ENCODE measurements at regions not wholly inside any gene's neighbourhood (a gene's known extent, or its start where the extent isn't known, plus 50 kb on each side); places are given as distances from the start of the nearest gene placed in this dataset.

DNA sequence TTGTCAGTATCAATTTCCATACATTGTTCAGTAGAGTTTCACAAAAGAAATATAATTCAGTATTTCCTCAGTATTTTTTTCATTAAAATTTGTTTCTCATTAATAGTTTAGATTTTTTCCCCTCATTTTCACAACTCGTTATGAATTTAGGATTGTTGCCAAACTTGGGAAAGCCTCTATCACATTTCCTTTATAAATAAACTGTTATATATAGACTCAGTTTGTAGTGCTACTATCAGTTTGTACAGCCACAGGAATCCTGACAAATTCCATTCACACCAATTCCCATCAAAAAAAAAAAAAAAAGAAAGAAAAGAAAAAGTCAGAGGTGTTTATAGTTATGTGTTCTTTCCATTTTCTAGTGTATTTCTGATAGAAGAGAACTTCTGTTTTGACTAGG lies 123.3 kb upstream of the DCC start:
- TF ChIP-seq CTCF (conservative IDR thresholded peaks at IDR 0.05) (no peak), ZFX (IDR thresholded peaks at IDR 0.05) (no peak)

Measured in C4-2B (cell line).